Fibroblast of lung (primary cell): ENCODE measurements at regions not wholly inside any gene's neighbourhood (a gene's known extent, or its start where the extent isn't known, plus 50 kb on each side); places are given as distances from the start of the nearest gene placed in this dataset.

Experiments used
- CTCF ChIP-seq, 2 donors: IDR thresholded peaks in 1 of 2; conservative IDR thresholded peaks in 1 of 2; 1 replicate in 1 of 2; 2 replicates in 1 of 2; pipeline ENCODE4 v1.5.1; 2011 to 2012; ENCODE audit warnings: low read length in 2 of 2, control low read depth in 1 of 2, inconsistent platforms in 1 of 2, low read depth in 1 of 2, mild to moderate bottlenecking in 1 of 2
- EZH2 ChIP-seq: IDR thresholded peaks from 2 replicates; pipeline ENCODE4 v1.5.1; 2012; ENCODE audit warnings: low read length, control low read depth, mild to moderate bottlenecking; ENCODE audit errors: missing control alignments

GRCh38 chr5:96280946-96281393 lies 152.1 kb downstream of the PCSK1 start:
- TF ChIP-seq CTCF (conservative IDR thresholded peaks at IDR 0.05 in 1 of 2, IDR thresholded peaks at IDR 0.05 in 1 of 2; ENCODE audit: low read depth in 1 of 2, low read length in 2 of 2), result no peak
- no peak for TF ChIP-seq EZH2
